Dermis blood vessel endothelial cell (primary cell): ENCODE measurements at regions not wholly inside any gene's neighbourhood (a gene's known extent, or its start where the extent isn't known, plus 50 kb on each side); places are given as distances from the start of the nearest gene placed in this dataset.

Source experiments
- DNase-seq: peaks from one replicate; pipeline ENCODE4 v3.0.0; 2010

- DNase-seq = no peak
Measured at GRCh38 chr10:78526347-78526746, 492.7 kb downstream of the RPS24 start.

- no peak for DNase-seq
Measured at GRCh38 chr10:78527296-78527695, 493.6 kb downstream of the RPS24 start.

GRCh38 chr10:78528749-78529204 is 495.1 kb downstream of the RPS24 start:
- DNase-seq = no peak

GRCh38 chr10:78529262-78529661 is 495.6 kb downstream of the RPS24 start:
- DNase-seq = no peak

- no peak for DNase-seq
Measured at GRCh38 chr10:78531088-78531487, 497.4 kb downstream of the RPS24 start.

- DNase-seq = no peak
Measured at GRCh38 chr10:78532480-78533042, 498.9 kb downstream of the RPS24 start.

GRCh38 chr10:78533098-78533497 is 499.4 kb downstream of the RPS24 start:
- no peak for DNase-seq

- no peak for DNase-seq
Measured at GRCh38 chr10:78533776-78534175, 500.1 kb downstream of the RPS24 start.

- DNase-seq = no peak
Measured at GRCh38 chr10:78535716-78536218, 502.1 kb downstream of the RPS24 start.

- no peak for DNase-seq
Measured at GRCh38 chr10:78537018-78537417, 503.4 kb downstream of the RPS24 start.

- DNase-seq = no peak
Measured at GRCh38 chr10:78539247-78539766, 505.6 kb downstream of the RPS24 start.

GRCh38 chr10:78540355-78541076 is 506.9 kb downstream of the RPS24 start:
- DNase-seq = no peak

GRCh38 chr10:78541481-78542140 is 507.9 kb downstream of the RPS24 start:
- no peak for DNase-seq

- DNase-seq = no peak
Measured at GRCh38 chr10:78542141-78542489, 508.5 kb downstream of the RPS24 start.

- DNase-seq = no peak
Measured at GRCh38 chr10:78542521-78542920, 508.9 kb downstream of the RPS24 start.

- no peak for DNase-seq
Measured at GRCh38 chr10:78543031-78543748, 509.5 kb downstream of the RPS24 start.

- no peak for DNase-seq
Measured at GRCh38 chr10:78543749-78544362, 510.2 kb downstream of the RPS24 start.

- DNase-seq = no peak
Measured at GRCh38 chr10:78544423-78545090, 510.9 kb downstream of the RPS24 start.

- DNase-seq = no peak
Measured at GRCh38 chr10:78545756-78546155, 512.1 kb downstream of the RPS24 start.

- no peak for DNase-seq
Measured at GRCh38 chr10:78547397-78547796, 513.7 kb downstream of the RPS24 start.

GRCh38 chr10:78547905-78548304 is 514.2 kb downstream of the RPS24 start:
- DNase-seq = no peak

GRCh38 chr10:78548369-78548768 is 514.7 kb downstream of the RPS24 start:
- DNase-seq = no peak
